H1 (cell line): ENCODE measurements at regions not wholly inside any gene's neighbourhood (a gene's known extent, or its start where the extent isn't known, plus 50 kb on each side); places are given as distances from the start of the nearest gene placed in this dataset.

Experiments used
- RXRA ChIP-seq: IDR thresholded peaks from 2 replicates; pipeline ENCODE4 v1.6.1; 2011; ENCODE audit warnings: low read depth, mild to moderate bottlenecking, low read length, moderate library complexity; ENCODE audit not compliant: insufficient read depth

DNA sequence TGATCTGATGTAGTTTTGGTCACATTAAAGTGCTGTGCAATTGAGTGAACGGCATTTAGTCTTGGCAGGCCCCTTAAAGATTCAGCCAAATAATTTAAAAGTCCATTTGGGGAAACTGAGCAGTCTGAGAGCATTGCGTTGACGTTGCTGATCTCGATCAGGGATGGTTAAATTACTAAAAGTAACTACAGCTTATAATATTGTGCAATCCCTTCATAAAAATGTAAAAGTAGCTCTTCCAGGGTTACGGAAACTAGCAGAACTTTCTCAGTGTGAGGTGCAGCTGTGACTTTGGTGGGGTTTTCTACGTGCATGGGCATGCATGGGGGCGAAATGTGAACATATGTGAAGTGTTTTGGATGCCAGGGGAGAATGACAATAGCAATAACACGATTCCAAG is 184.5 kb upstream of the RNF32 start (continued):
- TF ChIP-seq RXRA, result no peak
